Activated CD8-positive, alpha-beta memory T cell treated with anti-CD3 and anti-CD28 coated beads for 24 hours (primary cell): ENCODE measurements at regions not wholly inside any gene's neighbourhood (a gene's known extent, or its start where the extent isn't known, plus 50 kb on each side); places are given as distances from the start of the nearest gene placed in this dataset.

ENCODE experiments used
- DNase-seq: peaks from one replicate; pipeline ENCODE4 v3.0.0-alpha.2; 2020

DNA sequence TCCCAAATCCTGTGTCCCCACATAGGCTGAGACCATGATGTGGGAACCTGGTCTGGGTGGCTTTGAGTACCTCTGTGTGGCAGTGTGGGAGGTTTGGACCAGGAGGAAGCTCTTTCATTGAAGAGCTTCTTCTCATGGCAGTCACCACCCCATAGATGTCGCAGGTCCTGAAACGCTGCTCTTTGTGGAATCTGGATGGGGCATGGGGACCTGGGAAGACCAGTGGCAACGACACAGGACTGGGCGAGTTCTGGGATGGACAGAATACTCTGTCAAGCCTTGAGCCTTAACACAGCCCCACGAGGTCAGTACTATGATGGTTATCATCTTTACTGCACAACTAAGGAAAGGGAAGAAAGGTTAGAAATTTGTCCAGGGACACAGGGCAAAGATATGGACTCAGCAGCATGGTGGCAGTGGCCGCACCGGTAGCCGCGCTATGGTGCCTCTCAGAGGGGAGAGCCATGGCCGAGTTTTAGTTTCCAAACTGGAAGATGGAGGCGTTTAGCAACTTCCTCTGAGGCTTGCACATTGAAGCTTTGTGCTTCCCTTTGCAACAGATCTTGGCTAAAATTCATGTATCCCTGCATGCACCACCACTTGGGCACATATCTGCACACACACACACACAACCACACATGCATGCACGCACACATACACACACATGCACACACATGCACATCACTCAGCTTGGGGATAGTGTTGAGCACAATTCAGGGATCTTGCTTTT, 117.7 kb upstream of the C1orf174 start:
- DNase-seq: no peak

DNA sequence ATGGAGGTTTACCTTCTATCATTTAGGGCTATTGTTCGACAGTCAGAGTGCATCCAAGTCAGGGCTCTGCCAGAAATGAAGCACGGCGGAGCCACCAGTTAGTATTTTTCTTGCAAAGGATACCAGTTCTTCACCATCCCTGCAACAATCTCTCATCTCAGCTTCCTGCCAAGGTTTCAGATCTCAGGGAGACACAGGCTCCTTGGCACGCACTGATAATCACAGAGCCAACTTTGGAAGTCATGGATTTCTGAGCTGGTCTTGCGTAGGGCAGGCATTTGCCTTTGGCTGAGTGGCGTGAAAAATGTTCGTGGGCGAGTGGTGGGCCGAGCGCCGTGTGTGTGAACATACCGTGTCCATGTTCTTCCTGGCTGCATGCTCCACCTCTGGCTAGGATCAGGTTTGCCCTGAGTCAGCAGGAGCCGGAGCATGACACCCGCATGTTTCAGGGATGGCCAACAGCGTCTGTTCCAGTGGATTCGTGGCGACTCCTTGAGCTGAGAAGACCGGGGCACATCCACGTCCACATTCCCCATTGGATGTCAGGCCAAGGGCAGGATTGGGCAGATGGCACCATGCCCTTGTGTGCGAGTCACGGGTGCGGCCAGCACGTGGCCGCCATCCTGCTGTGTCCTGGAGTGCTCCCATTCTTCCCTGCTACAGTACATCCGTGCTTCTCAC, 118.5 kb upstream of the C1orf174 start:
- DNase-seq: peak; percentile 30

DNA sequence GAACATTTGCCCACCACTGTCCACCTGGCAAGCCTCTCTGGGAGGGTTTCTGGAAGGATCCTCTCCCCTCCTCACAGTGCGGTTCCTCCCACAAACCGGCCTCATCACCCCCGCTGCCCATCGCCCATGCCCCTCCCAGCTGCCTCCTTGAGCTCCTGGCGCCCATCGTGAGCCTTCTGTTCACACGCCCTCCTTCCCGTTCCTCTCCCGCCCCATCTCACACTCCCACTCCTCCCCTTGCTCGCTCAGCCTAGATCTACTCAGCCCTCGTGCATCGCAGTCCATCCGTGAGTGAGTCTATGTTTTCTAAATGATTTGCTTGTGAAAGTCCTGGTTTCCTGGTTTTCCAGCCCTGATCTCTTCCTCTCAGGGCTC, 119.1 kb upstream of the C1orf174 start:
- peak; percentile 13 for DNase-seq

DNA sequence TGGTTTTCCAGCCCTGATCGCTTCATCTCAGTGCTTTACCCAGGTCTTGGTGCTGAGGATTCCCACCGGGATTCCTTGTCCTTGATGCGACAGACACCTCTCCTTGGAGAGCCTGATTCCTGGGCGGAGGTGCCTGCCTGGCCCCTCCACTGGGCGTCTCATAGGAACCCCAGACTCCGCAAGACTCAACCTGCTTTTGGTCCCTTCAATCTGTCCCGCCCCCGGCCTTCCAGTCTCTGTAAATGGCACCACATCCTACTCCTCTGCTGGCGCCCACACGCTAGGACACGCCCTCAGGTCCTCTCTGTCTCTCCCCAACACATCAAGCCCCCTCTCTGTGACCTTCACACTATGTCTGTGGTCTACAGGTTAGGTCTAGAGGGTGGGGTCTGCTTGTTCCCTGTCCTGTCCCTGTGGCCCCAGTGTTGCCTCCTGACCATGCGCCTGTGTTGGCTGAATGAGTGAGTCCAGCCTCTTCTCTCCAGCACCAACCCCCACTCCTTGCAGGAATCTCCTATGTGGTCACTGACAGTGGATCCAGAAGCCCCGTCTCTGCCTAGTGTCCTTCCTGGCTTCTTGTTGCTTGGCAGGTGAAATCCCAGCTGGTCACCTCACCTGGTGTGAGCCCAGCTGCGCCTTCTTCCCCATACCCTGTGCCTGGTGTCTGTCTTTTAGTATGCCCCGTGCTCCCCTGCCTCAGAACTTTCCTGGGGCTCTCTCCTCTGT, 119.7 kb upstream of the C1orf174 start:
- peak; percentile 33 for DNase-seq

DNA sequence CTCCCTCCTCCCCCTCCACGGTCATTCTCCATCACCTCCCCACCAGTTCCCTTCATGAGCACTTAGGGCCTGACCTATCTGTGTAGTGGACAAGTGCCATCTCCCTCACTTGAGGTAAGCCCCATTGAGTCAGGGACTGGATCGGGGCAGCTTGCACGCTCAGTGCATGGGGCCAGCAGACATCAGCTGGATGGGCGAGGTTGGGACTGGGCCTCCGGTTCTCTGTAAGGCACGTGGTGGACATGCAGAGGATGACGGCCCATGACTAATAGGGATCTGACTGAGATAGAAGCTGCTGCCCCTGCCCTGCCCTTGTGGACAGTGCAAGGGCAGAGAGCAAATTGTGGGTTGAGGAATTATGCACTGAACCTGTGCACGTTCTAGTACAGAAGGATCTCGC, 120.4 kb upstream of the C1orf174 start:
- DNase-seq: peak; percentile 21

DNA sequence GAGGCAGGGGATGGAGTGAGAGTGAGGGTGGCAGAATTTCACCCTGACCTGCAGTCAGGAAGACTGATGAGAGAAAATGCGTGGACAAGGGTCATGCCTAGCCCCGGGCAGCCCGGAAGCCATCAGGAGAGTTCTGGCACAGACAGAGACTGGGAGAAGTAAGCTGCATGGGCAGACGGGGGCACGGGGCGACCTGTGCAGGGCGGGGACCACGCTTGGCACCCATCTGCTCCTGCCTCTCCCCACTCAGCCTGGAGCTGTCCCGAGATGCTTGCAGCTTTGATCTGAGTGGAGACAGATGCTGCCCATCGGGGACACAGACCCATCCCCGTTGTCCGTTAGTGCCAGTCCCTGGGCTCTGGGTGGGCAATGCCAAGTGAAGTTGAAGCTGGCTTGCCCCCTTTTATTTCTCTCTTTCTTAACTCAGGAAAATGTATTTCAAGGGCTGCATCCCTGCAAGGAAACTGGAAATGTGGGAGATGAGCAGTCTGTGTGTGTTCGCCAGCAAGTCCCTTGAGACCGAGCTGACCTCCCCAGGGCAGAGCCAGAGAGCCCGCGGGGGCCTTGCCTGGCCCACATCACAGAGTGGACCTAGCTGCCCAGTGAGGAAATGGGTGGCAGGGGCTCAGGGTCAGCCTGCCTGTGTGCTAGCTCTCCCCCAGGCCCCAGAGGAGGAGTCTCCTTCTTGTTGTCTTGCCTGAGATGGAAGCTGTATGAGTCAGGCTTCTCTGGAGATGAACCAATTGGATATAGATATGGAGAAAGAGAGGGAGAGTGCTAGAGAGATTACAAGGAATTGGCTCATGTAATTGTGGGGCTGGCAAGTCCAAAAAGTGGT, 121.3 kb upstream of the C1orf174 start:
- DNase-seq: peak; percentile 41

DNA sequence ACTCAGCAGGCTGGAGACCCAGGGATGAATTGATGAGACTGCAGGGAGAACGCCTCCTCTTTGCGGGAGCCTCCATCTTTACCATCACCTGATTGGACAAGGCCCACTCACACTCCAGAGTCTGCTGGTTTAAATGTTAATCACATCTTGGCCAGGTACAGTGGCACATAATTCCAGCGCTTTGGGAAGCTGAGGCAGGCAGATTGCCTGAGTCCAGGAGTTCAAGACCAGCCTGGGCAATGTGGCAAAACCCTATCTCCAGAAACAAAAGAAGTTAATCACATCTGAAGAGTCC, 121.8 kb upstream of the C1orf174 start:
- no peak for DNase-seq

DNA sequence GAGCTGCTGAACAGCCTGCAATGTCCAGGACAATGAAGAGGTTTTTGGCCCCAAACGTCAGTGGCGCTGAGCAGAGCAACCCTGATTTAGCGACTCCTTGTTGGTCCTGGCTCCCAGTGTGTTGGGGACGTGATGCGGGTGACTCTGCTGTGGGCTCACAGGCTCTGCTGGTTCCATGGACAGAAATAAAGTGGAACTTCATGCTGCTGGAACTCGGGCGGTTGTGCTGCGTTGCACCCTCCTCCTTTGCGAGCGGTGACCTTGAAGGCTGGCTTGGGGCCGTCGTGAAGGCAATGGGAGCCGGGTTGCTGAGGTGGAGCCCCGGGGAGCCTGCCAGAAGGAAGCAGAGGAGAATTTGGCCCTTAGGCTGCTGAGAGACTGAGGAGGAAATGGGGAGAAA, 122.6 kb upstream of the C1orf174 start:
- DNase-seq: no peak

DNA sequence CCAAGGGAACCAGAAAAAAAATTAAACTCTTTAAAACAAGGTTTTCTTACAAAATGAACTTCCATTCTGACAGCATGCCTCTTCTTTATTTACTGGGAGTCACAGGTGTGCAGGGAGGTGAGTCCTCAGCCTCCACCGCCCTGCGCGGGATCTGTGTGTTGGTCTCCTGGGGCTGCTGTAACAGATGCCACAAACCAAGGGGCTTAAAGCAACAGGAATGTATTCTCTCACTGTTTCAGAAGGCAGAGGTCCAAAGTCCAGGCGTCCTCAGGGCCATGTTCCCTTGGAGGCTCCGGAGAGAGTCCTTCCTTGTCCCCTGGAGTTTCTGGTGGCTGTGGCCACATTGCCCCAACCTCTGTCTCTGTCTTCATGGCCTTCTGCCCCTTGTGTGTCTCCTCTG, 123.6 kb upstream of the C1orf174 start:
- no peak for DNase-seq

DNA sequence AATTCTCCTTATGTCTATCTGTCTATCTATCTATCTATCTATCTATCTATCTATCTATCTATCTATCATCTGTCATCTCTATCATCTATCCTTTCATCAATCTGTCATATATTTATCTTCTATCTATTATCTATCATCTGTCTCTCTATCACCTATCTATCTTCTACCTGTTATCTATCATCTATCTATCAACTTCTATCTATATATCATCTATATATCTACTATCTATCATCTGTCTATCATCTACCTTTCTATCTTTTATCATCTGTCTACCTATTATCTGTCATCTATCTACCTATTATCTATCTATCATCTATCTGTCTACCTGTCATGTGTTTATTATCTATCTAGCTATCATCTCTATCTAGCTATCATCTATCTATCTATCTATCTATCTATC, 124.7 kb upstream of the C1orf174 start:
- DNase-seq: no peak

DNA sequence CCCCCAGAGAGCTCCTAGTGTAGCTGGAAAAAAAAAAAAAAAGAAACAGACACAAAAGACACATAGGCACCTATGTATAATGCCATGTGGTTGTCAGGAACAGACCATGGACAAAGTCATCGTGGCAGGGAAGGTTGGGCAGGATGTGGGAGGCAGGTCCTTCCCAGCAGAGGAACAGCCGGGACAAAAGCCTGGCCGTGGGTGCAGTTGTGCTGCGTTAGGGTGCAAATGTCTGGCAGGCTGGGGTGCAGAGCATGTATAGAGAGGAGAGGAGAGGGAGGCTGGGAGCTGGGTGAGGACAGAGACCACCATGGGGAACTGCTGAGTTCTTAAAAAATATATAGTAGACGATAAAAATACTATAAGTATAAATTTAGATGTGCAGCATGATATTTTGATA, 125.7 kb upstream of the C1orf174 start:
- DNase-seq: no peak

DNA sequence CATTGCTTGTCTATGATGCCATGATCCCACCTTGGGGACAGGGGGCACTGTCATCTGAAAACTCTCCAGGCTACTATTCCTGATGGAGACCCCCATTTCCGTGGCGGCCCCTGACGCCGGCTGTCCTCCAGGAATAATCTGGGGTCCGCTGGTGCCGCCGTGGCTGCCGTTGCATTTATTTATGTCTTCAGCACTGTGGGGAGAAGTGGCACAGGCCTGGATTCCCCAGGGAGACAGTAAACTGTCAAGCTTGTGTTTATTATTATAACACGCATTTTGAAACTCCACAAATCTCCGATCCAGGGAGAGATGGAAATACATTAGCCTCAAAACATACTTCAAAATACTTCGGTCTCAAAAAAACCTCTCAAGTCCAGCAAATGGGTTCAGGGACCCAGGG, 126.9 kb upstream of the C1orf174 start:
- no peak for DNase-seq

DNA sequence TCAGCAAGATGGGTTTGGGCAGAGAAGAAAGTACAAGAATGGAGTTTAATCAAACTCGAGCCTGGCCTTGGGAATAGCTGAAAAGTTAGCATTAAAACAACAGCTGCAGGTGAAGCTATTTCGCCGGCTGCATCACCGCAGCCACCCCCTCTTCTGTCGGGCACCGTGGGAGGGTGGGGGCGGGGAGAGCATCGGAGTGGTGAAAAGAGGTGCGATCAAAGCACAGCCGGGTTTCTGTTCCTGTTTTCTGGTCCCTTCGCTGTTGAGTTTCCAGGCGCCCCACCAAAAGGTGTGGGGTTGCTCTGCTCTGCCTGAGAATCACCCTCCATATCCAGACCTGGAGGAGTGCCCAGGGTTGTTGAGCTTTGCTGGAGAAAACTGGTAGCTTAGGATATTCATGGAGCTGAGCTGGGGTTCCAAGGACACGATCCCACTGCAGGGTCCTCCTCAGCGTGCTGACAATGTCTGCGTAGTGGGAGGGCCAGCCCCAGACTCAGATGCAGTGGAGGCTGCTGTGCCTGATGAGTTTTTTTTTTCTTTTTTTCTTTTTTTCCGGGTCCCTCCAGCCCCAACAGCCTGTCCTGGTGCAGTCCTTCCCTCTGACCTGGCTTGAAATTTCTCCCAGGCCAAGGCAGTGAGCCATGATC, 127.5 kb upstream of the C1orf174 start:
- peak; percentile 58 for DNase-seq

DNA sequence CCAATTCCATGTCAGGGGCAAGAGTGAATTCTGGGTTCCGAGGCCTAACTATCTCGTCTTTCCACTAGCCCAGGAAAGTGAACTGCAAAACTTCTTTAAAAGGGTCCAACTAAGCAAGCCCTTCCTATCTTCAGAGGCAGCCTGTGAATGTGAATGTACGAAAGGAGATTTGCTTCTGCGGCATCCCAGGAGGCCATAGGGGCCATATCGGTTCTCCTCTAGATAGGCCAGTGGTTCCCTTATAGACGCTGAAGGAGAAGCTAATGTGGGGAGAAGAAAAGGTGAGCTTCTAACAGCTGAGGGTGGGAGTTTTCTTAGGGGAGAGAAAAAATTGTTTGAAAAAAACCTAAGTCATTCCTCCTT, 128.0 kb upstream of the C1orf174 start:
- DNase-seq: no peak

DNA sequence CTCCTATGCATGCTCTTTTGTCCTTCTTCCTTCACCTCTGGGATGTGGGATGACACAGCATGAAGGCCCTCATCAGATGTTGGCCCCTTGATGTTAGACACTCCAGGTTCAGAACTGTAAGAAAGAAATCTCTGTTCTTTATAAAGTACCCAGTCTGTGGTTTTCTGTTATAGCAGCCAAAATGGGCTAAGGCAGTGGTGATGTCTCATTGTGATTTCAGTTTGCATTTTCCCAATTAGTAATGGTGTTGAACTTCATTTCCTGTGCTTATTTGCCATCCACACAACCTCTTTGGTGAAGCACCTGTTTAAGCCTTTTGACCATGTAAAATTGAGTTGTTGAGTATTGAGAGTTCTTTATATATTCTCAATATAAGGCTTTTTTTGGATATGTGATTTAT, 129.3 kb upstream of the C1orf174 start:
- DNase-seq: no peak

DNA sequence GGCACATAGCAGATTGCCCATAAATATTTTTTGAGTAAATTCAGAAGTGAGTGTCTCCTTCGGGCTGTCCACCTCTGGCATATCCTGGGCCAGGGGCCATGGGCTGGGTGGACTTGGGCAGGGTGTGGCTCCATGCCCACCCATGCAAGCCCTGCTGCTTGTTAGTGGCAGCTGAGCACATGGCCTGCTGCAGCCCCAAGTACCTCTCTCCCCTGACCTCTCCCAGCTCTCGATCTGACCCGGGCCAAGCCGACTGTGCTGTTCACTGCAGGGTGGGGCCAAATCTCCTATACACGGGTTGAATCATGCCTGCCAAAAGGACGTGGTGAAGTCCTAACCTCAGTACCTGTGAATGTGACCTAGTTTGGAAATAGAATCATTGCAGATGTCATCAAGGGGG, 132.5 kb upstream of the C1orf174 start:
- DNase-seq: no peak

DNA sequence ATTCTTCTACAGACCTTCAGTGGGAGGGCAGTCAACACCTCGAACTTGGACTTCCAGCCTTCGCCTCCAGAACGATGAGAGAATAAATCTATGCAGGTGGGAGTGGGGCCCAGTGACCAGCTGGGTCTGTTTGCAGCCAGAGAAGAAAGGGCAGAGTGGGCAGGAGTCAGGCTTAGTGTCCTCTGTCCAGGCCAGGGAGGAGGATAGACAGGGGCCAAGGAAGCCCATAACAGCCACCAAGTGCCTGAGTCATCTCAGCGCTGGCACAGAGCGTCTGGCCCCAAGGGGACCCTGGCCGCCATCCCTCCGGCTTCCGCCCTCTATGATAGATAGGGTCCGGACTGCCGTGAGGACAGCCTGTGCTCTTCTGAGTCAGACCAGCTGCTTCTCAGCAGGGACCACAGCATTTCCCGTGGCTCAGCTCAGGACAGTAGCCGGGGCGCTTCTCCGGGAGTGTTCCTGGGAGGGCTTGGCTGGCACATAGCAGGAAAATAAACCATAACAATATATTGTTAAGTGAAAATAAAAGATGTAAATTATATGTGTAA, 133.1 kb upstream of the C1orf174 start:
- no peak for DNase-seq

DNA sequence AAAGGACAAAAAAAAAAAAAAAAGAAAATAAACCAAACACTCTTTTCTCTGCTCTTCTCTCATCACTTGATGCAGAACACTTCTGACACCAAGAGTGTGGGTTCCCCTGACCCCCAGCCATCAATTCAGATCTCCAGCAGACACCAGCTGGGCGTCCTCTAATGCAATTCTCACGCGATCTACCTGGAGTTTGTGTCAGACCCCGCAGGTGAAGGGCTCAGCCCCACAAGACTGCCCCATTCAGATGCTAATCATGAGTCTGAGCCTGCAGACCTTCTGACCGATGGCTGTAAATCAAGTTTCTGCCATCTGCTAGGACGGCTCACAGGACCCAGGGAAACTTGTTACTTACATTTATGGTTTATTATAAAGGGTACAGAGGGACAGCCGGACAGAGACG, 133.6 kb upstream of the C1orf174 start:
- no peak for DNase-seq

DNA sequence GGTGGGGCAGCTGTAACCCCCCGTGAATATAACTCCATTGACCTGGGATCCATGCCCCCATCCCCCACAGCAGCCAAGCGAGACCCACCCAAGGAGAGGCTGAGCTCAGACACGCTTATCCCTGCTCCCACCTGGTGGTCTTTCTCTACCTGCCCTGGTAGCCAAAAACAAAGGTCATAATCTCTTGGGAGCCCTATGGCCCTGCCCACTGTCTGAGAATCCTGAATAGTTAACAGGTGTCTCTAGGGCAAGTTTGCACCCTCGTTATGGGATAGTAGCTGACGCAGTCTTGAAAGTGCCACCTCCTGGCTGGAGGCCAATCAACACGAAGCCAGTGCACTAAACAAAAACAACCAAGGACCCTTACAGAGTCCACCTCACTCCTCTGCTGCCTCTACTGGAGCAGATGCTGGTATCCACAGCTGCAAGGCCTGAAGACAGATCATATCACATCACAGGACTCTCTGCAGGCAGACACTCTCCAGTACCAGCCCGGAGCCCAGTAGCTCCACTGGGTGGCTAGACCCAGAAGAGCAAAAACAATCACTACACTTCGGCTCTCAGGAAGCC, 134.3 kb upstream of the C1orf174 start:
- no peak for DNase-seq

DNA sequence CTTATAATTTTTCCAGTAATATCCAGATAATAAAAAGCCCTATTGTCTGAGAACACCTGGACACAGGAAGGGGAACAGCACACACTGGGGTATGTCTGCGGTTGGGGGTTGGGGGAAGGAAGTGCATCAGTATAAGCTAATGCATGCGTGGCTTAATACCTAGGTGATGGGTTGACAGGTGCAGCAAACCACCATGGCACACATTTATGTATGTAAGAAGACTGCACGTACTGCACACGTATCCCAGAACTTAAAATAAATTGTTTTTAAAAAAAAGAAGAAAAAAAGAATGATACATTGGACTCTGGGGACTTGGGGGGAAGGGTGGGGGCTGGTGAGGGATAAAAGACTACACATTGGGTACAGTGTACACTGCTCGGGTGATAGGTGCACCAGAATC, 144.9 kb upstream of the C1orf174 start:
- DNase-seq: no peak

DNA sequence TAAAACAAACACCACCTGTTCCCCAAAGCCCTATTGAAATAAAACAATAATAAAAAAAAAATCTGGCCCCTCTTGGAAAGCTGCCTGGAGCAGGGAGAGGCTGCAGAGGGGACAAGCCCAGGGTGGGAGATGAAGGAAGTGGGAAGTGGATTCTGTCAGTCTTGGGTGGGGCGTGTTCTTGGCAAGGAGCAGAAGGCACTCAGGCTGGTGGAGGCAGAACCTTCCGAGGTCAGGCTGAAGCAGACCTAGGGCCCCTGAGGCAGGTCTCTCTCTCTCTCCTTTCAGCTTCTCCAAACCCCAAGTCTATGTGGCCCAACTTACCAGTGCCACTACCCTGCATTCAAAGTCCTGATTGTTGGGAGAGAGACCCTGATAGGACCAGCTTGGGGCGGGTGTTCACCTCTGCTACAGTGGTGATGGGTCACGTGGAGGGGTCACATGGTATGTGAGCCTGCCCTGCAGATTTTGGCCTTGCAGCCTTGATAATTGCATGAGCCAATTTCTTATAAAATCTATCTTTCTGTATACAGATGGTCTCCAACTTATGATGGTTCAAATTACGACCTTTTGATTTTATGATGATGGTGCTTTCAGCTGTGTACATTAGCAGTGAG, 145.4 kb upstream of the C1orf174 start:
- DNase-seq: no peak
